ENCODE measurements at regions not wholly inside any gene's neighbourhood (a gene's known extent, or its start where the extent isn't known, plus 50 kb on each side); places are given as distances from the start of the nearest gene placed in this dataset.

GRCh38 chr7:1325646-1326510 lies 93.2 kb downstream of the UNCX start:
- Histone ChIP-seq H3K4me3 (no peak overlapping the region), H3K36me3 (replicated peaks in 1 of 2) (no peaks in the 10 kb centered on the region), H3K9me3 (replicated peaks in 1 of 3) (no peaks in the 10 kb centered on the region), H3K27ac (no peak overlapping the region), H3K4me1 (replicated peaks in 1 of 2) (no peaks in the 10 kb centered on the region), H3K27me3 (peaks cover 58% of the 10 kb centered on the region)
- 70 to 85% (median 71%) methylated on average over 6 to 33 of the region's 33 CpGs for WGBS, 4 donors
- DNase-seq: no peak
- intact Hi-C loops (cut with DNase I): no loop called here
- TF ChIP-seq CTCF (IDR thresholded peaks at IDR 0.05): no peak
- TF ChIP-seq POLR2A (IDR thresholded peaks at IDR 0.05): no peak

DNA sequence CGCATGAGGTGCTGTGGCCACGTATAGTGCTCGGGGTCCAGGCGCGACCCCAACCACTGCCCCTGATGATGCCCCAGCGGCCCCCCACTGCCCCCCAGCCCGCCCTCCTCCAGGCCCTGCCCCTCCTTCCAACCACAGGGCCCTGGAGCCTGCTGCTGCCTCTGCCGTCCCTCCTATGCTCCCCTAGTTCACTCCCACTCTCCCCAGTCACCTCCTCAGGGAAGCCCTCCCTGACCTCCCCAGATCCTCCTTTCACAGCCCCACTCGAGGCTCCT lies 93.8 kb downstream of the UNCX start:
- TF ChIP-seq CTCF (IDR thresholded peaks at IDR 0.05): no peak
- TF ChIP-seq POLR2A (IDR thresholded peaks at IDR 0.05): no peak
- intact Hi-C loops (cut with DNase I): no loop called here
- no peaks in the 10 kb centered on the region for H3K9me3 ChIP-seq (replicated peaks in 1 of 3)
- DNase-seq: no peak
- peaks cover 58% of the 10 kb centered on the region for H3K27me3 ChIP-seq
- WGBS, 4 donors: 69 to 81% (median 74%) methylated on average over 7 to 9 of the region's 9 CpGs
- no peak overlapping the region for H3K4me3 ChIP-seq
- no peak overlapping the region for H3K27ac ChIP-seq
- H3K36me3 ChIP-seq (replicated peaks in 1 of 2): no peaks in the 10 kb centered on the region
- H3K4me1 ChIP-seq (replicated peaks in 1 of 2): no peaks in the 10 kb centered on the region

- TF ChIP-seq POLR2A (IDR thresholded peaks at IDR 0.05) (no peak), CTCF (IDR thresholded peaks at IDR 0.05) (no peak)
- no peak for DNase-seq
- Histone ChIP-seq H3K27ac (no peak overlapping the region), H3K4me3 (no peak overlapping the region), H3K4me1 (replicated peaks in 1 of 2) (no peaks in the 10 kb centered on the region), H3K9me3 (replicated peaks in 1 of 3) (no peaks in the 10 kb centered on the region), H3K27me3 (peaks cover 38% of the 10 kb centered on the region), H3K36me3 (replicated peaks in 1 of 2) (no peaks in the 10 kb centered on the region)
- WGBS, 4 donors: 73 to 78% (median 78%) methylated on average over 12 to 13 of the region's 13 CpGs; no CpG with 5 or more reads in 1 of the 4 donors
- intact Hi-C loops (cut with DNase I): no loop called here
These were observed 96.6 kb downstream of the UNCX start for GRCh38 chr7:1329261-1329660.

DNA sequence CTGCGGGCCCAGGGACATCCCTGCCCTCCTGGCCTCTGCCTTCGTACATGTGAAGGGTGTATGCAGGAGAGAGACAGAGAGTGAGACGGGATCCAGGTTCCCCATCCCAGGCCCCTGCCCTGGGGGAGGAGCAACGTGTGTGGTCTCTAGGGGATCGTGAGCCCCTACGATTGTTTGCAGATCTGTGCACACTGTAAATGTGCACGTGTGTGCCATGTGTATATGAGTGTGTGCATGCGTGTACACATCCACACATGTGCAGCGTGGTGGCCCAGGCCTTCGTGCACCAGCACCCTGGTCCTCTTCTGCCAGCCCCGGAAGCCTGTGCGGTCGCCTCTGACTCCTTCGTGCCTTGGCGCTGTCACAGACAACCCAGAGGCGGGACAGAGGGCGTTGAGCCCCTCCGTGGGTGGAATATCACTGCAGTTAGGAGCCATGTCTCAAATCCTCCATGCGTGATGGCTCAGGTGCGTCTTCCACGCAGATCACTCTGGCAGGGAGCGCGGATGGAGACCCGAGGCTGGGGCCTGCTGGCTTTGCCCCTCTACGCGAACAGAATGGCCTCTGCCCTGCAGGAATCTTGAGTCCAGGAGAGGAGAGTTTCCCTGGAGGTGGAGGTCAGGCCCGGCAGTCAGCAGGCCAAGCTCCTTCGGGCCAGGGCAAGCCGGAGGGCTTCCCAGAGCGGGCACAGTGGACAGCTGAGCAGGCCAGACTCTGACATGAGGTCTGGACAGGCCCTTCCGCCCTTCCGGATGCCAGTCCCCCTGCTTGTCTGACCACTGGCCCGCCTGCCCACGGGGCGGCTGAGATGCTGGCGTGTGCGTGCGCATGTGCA lies 97.5 kb downstream of the UNCX start:
- TF ChIP-seq POLR2A (IDR thresholded peaks at IDR 0.05) (no peak), CTCF (IDR thresholded peaks at IDR 0.05) (no peak)
- Histone ChIP-seq H3K4me1 (replicated peaks in 1 of 2) (no peaks in the 10 kb centered on the region), H3K27me3 (peaks cover 31% of the 10 kb centered on the region)

More for the DNA sequence above, 97.5 kb downstream of the UNCX start:
- H3K4me3 ChIP-seq: no peak overlapping the region
- H3K27ac ChIP-seq: no peak overlapping the region
- no peaks in the 10 kb centered on the region for H3K9me3 ChIP-seq (replicated peaks in 1 of 3)
- intact Hi-C loops (cut with DNase I): no loop called here
- no peaks in the 10 kb centered on the region for H3K36me3 ChIP-seq (replicated peaks in 1 of 2)
- 69 to 75% (median 70%) methylated on average over 21 to 38 of the region's 38 CpGs for WGBS, 4 donors
- DNase-seq: no peak

All from adrenal gland (tissue), 9 donors.